Retinal pigment epithelial cell (primary cell): ENCODE measurements at regions not wholly inside any gene's neighbourhood (a gene's known extent, or its start where the extent isn't known, plus 50 kb on each side); places are given as distances from the start of the nearest gene placed in this dataset.

Experiments used
- DNase-seq: peaks from one replicate; pipeline ENCODE4 v3.0.0-alpha.2; 2010; ENCODE audit warnings: low read depth
- H3K4me3 ChIP-seq: 2 replicates; pipeline ENCODE4 v1.5.1; 2011; ENCODE audit warnings: mild to moderate bottlenecking, low read length, control low read depth, moderate library complexity
- TF ChIP-seq, protein P1 (sequence below): conservative IDR thresholded peaks from 2 replicates; pipeline ENCODE4 v1.5.1; 2011; ENCODE audit warnings: low read depth, low read length, control low read depth, inconsistent platforms

DNA sequence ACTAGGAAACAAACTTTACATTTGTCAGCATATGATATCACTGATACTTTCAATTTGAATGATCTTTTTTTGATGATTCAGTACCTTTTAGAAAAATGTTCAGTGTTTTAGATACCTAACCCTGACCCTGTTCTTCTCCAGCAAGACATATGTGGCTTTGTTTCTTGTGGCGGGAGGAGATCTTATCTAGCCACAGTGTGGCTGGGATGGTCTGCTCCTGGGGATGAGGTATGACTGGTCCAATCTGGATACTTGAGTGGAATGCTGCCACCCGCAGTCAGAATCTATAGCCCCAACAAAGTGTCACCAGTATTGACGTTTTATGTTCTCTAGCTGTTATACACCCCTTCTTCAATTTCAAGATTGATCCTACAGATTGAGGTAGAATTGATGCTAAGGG is 439.0 kb upstream of the GOLIM4 start:
- no peak overlapping the region for H3K4me3 ChIP-seq
- TF ChIP-seq, protein P1, sequence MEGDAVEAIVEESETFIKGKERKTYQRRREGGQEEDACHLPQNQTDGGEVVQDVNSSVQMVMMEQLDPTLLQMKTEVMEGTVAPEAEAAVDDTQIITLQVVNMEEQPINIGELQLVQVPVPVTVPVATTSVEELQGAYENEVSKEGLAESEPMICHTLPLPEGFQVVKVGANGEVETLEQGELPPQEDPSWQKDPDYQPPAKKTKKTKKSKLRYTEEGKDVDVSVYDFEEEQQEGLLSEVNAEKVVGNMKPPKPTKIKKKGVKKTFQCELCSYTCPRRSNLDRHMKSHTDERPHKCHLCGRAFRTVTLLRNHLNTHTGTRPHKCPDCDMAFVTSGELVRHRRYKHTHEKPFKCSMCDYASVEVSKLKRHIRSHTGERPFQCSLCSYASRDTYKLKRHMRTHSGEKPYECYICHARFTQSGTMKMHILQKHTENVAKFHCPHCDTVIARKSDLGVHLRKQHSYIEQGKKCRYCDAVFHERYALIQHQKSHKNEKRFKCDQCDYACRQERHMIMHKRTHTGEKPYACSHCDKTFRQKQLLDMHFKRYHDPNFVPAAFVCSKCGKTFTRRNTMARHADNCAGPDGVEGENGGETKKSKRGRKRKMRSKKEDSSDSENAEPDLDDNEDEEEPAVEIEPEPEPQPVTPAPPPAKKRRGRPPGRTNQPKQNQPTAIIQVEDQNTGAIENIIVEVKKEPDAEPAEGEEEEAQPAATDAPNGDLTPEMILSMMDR = peak; percentile 11
- DNase-seq = no peak

DNA sequence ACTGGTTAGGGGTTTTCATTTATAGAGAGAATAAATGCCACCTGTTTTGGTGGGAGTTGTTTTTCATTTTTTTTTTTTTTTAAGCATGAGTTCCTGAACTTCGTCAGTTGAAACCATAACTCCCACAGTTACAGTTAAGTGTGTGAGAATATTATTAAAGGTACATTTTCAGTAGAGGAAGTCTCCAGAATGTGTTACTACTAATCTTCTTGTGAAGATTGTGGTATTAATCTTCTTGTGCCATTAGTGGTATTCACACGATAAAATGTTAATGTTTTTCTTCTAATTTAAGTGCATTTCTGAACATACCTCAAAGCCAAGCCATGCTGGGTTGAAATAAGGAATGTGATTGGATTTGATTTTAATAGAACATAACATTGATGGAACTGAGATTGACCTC is 437.9 kb upstream of the GOLIM4 start:
- peak; percentile 82 for DNase-seq
- TF ChIP-seq, protein P1 = no peak

GRCh38 chr3:168532135-168532534 is 436.4 kb upstream of the GOLIM4 start:
- no peak overlapping the region for H3K4me3 ChIP-seq
- TF ChIP-seq, protein P1 = no peak
- no peak for DNase-seq

More for the DNA sequence above, 437.9 kb upstream of the GOLIM4 start:
- no peak overlapping the region for H3K4me3 ChIP-seq

DNA sequence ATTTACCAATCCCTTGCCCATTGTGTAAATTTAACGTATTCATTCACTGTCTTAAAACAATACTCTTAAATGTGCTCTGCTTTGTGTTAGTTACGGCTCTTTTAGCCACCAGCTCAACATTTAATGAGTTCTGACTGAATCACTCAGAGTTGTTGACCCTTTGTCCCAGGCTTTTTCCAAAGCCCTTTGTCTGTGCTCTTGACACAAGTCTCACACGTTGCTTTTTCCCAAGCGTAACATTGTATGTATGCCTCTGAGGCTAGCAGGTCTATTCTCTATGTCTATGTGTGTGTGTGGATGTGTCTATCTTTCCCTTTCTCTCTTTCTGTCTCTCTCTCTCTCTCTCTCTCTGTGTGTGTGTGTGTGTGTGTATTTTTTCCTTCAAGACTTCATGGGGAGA is 435.4 kb upstream of the GOLIM4 start:
- TF ChIP-seq, protein P1 = no peak
- no peak for DNase-seq

GRCh38 chr3:168524129-168524528 is 428.4 kb upstream of the GOLIM4 start:
- H3K4me3 ChIP-seq = no peak overlapping the region
- TF ChIP-seq, protein P1 = no peak
- no peak for DNase-seq

More for the DNA sequence above, 435.4 kb upstream of the GOLIM4 start:
- H3K4me3 ChIP-seq = no peak overlapping the region

DNA sequence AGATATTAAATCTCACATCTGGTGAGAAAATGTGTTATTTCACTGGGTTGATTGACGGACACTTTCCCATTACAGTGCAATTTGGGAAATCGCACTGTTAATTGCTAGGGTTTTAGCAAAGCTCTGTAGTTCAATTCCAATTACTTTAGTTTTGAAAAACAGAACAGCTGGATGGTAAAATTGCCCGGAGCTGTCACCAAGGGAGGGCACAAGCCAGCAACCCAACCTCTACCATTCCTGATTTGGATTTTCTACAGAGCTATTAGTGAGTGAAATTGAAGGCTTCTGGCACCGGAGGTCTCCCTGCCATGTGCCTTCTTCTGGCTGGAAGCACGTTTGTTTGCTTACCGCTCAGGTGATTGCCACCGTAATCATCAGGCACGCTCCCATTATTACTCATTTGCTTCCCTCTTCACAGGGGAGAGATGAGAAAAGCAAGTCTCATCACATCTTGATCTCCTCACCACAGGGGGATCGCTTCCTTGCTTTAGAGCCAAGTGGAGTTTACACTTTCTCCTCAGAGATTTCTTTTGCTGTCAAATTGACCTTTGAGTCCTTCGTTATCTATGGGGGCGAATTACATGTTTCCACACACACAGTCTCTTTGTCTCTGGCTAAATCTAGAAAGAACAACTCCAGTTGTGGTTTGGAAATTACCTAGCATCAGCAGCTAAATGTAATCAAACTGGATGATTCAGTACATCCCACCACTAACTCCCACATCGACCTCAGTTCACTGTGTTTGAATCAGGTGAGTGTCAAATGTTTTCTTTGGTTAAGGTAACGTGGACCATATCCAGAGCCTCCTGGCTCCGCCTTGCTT is 421.7 kb upstream of the GOLIM4 start:
- TF ChIP-seq, protein P1 = no peak
- H3K4me3 ChIP-seq = no peak overlapping the region
- no peak for DNase-seq

DNA sequence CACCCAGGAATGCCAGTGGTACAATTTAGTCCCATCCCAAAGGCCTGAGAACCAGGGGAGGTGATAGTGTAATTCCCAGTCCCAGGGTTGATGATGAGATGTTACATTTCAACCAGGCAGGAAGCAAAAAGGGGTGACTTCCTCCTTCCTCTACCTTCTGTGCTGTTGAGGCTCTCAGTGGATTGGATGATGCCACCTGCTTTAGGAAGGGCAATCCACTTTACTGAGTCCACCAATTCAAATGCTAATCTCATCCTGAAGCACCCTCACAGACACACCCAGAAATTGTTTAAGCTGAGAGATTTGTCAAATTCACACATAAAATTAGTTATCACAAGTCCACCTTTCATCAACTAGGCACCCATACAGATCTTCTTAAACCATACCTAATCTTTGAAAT is 418.5 kb upstream of the GOLIM4 start:
- TF ChIP-seq, protein P1 = no peak
- DNase-seq = no peak
- no peak overlapping the region for H3K4me3 ChIP-seq
